ENCODE measurements at regions not wholly inside any gene's neighbourhood (a gene's known extent, or its start where the extent isn't known, plus 50 kb on each side); places are given as distances from the start of the nearest gene placed in this dataset.
A peak's percentile ranks its signal among the peaks of the same experiment; 100 is the strongest.
"Not testable (repeated sequence)": the region's sequence is repeated elsewhere in the genome, so short reads cannot be mapped to it uniquely, and the experiment has no call there.

DNA sequence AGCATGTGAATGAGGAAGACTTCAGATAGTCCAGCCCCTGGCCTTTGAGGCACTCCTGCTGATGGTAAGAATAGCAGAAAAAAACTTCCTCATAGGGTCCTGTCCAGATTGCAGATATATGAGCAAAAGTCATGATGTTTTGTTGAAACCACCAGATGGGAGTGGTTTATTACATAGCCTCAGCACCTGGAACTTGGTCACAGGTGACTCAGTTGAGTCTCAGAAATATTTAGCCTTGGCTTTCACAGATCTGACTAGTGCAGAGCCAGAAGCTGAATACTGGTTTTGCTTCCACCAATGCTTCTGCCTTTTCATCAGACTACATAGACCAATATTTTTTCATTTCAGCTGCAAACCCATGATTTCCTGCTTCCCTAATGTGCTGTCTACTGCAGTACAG, 994.9 kb upstream of the SLIT2 start:
- no peak for DNase-seq

DNA sequence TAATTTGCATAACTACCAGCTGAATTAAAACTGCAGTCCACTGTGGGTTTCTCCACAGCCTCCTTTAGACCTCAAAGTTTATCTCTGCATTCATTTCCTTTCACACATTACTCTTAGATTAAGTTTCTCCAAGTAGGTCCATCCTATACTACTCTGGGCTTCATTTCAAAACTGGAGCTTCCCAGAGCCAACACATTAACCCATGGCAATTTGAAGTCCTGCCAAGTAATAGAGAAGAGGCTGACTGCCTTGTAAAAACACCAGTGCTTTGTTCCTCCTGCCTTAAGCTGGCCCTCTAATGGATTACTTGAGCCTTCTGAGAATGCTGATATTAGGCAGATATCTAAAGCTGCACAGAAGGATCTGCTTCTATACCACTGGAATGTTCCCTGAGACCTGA, 997.2 kb upstream of the SLIT2 start:
- DNase-seq: no peak

DNA sequence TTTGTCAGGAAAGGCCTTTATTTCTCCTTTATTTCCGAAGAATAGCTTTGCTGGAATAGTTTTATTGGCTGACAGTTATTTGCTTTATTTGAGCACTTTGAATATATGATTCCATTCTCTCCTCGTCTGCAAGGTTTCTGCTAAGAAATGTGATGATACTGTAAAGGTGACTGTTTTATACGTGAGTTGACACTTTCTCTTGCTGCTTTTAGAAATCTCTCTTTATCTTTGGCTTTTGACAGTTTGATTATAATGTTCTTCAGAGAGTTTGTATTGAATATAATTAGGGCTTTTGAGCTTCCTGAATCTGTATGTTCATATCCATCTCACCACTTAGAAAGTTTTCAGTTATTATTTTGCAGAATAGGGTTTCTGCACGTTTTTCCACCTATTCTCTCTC, 1003.7 kb upstream of the SLIT2 start:
- DNase-seq: no peak

DNA sequence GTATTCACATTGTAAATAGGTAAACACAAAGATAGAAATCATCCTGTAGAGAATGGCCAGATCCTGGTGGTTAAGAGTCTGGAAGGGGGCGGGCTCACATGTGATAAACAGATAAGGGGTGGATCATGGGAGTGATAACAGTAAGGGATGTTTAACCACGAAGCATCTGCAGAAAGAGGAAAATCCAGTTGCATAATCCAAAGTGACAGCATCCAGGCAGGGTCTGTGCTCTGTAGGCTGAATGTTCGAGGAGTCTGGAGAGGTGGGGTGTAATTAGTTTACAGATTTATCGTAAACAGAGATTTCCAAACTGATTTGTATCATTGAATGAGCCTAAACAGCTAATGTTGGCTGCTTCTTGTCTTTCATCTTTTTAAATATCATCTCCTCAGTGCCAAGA, 1009.8 kb upstream of the SLIT2 start:
- DNase-seq: no peak

DNA sequence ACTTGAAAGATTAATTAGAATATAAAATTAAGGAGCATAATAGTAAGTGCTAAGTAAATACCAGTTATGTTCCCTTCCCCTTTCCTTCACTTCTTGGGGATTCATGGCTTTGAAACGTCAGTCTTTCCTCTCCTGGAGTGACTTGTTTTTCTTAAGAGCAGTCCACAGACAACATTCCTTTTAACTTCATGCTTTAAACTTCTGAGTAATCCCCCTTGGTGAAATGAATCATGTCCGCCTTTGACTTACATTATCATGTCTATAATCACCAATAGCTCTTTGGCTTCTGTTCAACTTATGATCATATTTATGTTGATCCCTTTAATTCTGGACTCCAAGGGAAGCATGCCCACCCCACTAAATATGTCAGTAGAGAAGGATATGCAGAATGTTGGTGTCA, 1012.1 kb upstream of the SLIT2 start:
- DNase-seq: no peak

DNA sequence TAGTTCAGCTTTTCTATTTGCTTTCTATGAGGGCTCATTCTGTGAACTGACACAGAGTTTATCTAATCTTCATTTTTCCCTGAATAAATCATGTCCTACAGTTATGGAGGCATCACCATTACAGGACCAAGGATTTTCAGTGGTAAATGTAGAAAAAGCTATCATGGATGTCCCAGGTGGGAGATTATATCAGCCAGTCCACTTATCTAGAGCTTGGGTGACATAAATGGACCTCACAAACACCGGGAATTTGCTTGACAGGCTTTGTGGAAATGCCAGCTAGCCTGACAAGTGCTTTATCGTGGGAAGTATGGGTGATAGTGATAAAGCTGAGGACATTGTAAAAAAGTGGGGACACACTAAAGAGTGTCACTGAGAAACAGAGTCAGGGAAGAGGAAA, 1015.2 kb upstream of the SLIT2 start:
- DNase-seq: no peak

DNA sequence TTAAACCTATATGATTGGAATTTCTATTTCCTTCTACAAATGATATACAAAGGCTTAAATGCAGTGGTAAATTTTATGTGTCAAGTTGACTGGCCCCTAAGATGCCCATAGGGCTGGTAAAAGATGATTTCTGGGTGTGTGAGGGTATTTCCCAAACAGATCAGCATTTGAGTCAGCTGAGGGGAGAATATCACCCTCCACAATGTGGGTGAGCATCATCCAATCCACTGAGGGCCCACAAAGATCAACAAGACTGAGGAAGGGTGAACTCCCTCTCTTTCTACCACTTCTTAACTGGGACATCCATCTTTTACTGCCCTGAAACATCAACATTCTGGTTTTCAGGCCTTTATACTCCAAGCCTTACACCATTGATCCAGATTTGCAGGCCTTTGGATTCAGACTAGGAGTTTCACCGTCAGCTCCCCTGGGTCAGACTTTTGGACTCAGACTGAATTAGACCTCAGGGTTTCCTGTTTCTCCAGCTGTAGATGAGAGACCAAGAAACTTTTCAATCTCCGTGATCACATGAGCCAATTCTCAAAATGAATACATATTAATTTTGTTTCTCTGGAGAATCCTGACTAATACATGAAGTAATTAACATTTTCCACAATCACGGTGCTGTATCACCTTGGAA, 1020.7 kb upstream of the SLIT2 start:
- DNase-seq: no peak

DNA sequence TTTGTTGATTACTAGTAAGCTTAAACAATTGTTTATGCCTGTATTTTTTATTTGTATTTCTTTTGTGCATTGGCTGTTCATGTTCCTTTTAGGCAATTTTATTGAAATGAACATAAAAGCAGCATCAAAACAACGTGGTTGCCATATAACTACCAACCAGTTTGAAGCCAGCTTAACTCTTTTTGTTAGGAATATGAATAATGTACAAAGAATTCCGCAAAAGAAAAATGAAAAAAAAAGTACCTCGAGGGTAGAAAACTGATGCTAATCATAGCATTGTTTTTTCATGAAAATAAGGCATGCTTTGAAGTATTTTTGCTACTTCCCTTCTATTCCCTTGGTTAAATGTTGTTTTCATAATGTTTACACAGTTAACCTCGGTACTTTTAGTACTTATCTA, 1024.0 kb upstream of the SLIT2 start:
- no peak for DNase-seq

DNA sequence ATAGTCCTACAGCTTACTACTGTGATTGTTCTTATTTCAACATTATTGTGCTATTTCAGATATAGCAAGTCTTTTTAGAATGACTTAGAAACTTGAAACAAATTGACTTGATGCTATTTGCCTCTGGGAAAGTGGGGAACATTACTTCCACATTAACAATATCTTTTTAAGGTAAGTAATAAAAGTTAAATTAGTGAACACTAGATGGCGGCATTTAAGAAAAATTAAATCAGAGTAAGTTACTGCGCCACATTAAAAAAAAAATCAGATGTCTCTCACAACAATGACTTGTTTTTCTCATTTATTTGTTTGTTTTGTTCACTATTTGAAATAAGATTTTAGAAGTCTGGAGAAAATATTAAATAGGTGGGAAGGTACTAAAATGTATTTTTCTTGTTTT, 1026.9 kb upstream of the SLIT2 start:
- peak in 1 of 58 donors; percentile 1 for DNase-seq

DNA sequence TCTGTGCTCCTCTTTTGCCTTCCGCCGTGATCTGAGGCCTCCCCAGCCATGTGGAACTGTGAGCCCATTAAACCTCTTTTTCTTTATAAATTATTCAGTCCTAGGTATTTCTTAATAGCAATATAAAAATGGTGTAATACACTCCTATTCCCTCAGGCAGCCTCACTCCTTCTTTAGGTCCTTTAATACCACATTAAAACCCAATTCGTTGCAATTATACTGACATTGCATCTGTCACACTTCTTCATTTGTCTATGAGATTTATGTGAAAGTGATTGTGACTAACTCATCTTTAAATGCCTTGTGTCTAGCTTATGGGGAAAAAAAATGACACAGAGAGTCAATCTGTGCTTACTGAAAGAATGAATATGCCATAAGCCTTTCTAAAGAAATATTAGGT, 1035.2 kb upstream of the SLIT2 start:
- DNase-seq: no peak

DNA sequence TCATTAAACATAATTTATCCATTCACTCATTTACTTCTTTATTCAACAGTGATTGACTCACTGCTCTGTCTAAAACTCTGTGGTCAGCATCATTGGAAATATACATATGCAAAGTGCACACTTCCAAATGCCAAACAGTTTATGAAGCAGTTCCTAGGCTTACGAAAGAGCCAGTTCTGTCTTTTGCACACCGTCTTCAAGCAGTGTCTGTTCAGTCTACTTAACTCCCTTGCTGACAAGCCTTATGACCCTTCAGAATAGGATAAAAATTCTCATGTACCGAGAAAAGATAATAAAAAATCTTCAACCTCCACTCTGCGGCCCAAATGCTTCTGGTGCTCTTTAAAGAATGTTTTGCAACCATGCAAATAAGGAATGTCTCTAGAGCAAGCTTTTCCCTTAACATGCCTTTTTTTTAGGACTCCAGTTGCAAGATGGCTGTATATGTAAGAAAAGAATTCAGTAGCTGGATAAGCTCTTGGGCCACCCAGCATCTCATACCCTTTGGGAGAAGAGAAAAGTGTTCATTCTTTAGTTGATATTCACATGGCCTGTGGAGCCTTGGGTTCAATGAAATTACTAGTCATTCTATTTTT, 1037.0 kb upstream of the SLIT2 start:
- no peak for DNase-seq

DNA sequence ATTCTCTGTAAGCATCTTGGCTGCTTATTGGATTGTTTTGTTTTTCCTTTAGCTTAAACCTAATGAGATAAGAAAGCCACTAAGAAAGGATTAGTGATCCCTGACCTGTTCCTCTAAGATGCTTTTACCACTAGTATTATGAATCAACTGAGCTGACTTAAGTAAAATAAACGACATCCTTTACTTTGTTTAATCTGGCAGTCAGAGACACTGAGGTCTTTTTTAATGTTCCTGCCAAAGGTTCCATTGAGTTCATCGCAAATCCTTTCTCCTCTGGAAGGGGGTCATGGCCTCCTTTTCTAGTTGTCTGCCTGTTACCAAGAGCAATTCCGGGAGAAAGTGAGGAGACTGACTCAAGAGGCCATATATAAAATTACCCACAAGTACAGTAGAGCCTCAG, 1038.3 kb upstream of the SLIT2 start:
- DNase-seq: no peak

DNA sequence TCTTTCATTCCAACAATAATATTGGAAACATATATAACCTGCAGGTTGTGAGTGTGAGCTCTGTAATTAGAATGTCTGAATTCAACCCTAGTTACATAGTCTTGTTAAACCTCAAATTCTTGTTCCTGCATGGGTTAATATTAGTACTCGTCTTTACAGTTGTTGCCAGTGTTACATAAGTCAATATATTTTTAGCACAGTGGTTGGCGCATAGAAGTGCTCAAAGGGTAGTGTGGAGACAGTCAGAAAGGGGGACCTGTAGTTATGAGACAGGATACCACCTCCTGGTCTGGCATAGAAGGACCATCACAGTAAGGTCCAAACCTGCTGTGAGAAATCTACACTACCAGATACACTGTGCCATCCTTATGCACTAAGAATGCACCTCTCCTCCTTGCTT, 1045.9 kb upstream of the SLIT2 start:
- no peak for DNase-seq

DNA sequence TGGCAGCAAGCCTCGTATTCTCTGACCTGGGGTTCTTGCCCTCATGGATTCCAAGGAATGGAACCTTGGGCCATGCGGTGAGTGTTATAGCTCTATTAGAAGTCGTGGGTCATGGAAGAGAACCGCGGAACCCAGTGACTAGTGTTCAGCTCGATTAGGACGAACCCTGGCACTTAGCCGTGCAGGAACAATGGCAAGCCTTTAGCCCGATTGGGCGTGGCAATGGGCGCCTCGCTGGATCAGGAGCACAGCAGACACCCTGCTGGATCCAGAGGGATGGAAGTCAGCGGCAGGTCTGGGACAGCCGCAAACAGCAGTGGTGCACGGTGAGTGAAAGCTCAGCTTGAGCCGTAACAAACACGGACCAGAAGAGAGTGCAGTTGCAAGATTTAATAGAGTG, 1053.9 kb upstream of the SLIT2 start:
- not testable (repeated sequence) for DNase-seq

DNA sequence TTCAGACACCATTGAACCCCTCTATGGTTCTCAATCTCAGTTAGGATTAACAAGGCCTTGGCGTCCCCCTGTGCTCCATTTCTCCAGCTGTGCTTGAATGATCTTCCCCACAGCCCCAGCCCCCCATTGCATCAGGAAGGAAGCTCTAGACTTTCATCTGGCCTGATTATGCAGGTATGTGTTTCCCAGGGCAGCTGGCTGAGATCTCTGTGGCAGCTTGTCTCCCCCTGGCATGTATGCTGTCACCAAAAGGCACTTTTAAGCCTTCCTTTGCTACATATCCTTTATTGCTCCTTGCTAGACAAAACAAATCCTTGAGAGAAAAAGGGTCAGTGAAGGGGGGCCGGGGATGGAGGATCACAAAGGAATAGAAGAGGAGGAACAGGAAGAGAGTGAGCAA, 1056.0 kb upstream of the SLIT2 start:
- DNase-seq: no peak

DNA sequence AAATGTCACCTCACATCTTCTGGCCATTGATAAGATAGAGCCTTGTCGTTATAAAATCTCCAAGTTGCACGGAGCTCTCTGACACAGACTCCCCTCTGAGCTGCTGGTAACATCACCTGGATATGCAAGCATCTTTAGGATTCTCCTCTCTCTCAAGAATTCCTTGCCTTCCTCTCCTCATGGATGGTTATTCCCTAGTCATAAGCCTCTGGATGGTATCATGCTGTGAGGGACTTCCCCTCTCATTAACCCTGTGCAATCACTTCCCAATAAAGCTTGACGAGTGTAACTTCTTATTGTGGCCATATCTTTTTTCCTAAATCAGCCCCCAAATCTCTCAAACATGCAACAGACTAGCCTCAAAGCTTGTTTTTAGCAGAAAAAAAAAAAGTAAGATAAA, 1057.0 kb upstream of the SLIT2 start:
- no peak for DNase-seq

DNA sequence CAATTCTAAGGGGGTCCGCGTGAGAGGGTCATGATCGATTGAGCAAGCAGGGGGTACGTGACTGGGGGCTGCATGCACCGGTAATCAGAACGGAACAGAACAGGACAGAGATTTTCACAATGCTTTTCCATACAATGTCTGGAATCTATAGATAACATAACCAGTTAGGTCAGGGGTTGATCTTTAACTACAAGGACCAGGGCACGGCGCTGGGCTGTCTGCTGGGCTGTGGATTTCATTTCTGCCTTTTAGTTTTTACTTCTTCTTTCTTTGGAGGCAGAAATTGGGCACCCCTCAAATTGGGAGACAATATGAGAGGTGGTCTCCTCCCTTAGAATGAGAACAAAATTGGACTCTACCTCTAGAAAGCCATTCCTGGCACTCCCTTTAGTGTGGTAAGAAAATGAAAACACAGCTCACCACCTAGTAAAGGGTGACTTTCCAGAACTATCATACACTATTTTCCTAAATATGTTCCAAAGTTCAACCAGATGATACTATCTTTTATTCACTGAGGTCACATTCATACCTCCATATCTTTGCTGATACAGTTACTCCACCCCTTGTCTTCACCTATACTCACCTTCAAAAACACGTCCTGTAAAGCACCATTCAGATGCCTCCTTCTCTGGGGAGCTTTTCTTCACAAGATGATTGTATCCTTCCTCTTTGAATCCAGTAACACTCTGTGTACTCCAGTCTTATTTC, 1058.3 kb upstream of the SLIT2 start:
- no peak for DNase-seq

DNA sequence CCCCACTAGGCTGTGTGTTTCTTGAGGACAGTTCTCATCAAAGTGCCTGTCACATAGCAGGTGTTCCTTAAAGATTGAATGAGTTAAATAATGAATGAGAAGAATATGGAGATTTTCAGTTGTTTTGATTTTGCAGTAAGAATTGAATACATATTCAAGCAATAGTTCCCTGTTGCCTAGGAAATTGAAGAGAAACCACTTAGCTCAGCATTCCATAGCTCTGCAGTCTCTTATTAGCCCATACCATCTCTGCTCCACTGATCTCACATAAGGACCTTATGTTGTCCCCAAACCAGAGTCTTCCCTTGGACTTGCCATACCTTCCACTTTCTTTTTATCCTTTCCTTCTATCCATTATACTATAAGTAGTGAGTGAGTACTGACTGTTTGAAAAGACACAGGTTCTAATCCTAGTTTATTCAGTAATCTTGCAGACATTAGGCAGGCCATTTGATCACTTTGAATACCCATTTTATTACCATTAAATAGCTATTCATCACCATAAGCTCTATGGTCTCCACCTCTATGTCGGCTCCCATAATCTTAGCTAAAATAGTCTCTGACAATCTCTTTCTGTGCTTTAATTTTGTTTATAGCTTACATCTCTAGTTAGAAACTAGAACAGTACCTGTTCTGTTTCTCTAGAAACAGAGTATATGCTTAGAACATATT, 1059.6 kb upstream of the SLIT2 start:
- no peak for DNase-seq

DNA sequence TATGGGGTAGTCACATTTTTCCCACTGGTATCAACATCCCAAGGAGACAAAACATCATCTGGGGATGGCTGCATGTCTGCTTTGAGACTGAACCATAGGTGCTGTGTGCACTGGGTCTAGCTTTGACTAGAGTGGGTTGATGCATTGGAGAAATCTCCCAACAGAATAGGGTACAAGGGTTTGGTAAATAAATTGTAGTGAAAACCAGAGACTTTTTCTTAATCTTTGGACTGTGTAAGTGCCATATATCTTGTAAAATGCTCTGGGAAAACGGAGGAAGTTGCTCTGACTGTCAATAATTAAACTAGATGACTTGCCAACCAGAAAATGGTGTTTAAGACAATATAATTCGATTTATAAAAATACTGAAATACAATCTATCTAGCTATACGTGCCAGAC, 1064.0 kb upstream of the SLIT2 start:
- DNase-seq: no peak

DNA sequence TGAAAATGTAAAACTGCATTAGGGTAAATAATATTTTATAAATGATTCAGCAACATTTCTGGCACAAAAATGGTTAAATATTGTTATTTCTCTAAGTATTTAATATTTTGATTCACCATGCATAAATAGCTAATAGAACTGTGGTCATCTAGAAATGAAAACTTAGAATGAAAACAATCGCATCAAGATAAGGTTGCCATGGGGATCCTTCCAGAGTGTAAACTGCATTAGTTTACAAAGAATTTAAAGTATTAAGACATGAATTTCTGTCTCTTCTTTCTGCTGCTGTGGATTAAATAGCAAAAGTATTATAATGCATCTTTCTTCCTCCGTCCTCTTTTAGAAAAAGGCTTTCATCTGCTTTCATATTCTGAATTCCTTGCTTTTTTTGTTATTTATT, 1064.6 kb upstream of the SLIT2 start:
- no peak for DNase-seq

DNA sequence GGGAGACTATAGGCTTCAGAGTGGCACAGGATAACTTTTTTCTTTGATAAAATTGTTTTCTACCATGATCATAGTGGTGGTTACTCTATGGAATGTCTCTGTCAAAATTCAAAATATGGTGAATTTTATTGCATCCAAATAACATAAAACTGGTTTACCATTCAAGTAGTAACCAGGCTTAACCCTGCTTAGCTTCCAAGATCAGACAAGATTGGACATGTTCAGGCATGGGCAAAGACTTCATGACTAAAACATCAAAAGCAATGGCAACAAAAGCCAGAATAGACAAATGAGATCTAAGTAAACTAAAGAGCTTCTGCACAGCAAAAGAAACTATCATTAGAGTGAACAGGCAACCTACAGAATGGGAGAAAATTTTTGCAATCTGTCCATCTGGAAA, 1070.1 kb upstream of the SLIT2 start:
- not testable (repeated sequence) for DNase-seq

DNA sequence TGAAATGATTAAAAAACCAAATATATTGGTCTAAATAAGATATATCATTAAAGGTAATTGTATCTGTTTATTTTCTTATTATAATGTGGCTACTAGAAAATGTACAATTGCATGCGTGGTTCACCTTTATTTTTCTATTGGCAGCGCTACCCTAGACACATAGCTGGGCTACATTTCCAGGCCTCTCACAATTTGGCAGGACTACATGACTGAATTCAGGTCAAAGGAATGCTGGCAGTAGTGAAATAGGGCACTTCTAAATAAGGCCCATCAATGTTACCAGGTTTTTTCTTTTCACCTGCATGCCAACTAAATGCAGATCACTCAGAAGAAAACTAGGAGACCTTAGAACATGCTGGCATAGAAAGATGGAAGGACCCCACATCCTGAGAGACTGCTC, 1072.9 kb upstream of the SLIT2 start:
- no peak for DNase-seq

DNA sequence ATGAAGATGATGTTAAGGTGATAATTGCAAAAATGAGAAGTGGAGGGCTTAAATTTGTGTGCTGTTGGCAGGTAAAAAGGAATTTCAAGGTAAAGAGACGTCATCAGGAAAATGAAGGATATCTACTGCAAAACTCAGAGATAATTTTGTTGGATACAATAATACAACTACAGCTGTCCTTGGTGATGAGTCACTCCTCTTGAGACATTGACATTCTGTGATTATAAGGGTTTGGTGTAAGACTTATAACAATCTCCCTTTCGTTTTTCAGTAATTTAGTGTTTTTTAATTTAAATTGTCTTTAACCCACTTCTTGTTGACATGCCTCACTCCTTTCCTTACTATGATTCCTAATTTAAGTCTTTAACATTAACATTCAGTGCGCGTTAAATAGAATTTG, 1074.1 kb upstream of the SLIT2 start:
- DNase-seq: no peak

Data from anterior cingulate cortex (tissue), 58 donors.